ENCODE measurements at regions not wholly inside any gene's neighbourhood (a gene's known extent, or its start where the extent isn't known, plus 50 kb on each side); places are given as distances from the start of the nearest gene placed in this dataset.

DNA sequence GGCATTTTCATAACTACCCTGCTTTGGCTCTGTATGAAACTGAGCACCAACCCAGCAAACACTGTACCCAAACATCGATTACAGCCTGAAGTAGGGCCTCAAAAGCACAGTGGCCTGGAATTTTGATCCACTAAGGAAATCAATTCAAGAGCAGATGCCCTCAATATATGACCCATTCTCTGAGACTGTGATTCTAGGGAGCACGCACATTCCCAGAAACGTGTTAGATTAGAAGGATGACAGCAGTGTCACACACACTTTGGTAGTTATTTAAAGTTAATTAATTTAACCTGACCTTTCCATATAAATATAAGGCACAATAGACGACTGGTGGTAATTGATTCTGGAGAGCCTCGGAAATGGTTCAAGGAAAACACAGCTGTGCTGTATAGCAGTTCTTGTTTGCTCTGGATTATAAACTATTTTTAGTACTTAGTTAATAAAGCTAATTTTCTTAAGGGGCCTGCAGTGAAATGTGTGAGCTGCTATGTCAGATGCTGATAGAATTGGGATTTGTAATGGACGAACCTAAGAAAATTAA is 126.3 kb upstream of the ZNF385D start:
- TF ChIP-seq, protein P1, sequence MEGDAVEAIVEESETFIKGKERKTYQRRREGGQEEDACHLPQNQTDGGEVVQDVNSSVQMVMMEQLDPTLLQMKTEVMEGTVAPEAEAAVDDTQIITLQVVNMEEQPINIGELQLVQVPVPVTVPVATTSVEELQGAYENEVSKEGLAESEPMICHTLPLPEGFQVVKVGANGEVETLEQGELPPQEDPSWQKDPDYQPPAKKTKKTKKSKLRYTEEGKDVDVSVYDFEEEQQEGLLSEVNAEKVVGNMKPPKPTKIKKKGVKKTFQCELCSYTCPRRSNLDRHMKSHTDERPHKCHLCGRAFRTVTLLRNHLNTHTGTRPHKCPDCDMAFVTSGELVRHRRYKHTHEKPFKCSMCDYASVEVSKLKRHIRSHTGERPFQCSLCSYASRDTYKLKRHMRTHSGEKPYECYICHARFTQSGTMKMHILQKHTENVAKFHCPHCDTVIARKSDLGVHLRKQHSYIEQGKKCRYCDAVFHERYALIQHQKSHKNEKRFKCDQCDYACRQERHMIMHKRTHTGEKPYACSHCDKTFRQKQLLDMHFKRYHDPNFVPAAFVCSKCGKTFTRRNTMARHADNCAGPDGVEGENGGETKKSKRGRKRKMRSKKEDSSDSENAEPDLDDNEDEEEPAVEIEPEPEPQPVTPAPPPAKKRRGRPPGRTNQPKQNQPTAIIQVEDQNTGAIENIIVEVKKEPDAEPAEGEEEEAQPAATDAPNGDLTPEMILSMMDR (IDR thresholded peaks at IDR 0.05): no peak
- TF ChIP-seq ZFX (IDR thresholded peaks at IDR 0.05; ENCODE audit: borderline replicate concordance): no peak

All from 22Rv1 (cell line).